HEK293T (cell line): ENCODE measurements at regions not wholly inside any gene's neighbourhood (a gene's known extent, or its start where the extent isn't known, plus 50 kb on each side); places are given as distances from the start of the nearest gene placed in this dataset.

Source experiments
- ARNT ChIP-seq: fragments of 450-650 bp; IDR thresholded peaks from 2 replicates; pipeline ENCODE4 v1.6.1; 2017; ENCODE audit warnings: mild to moderate bottlenecking
- BHLHE40 ChIP-seq: fragments of 450-650 bp; IDR thresholded peaks from 2 replicates; pipeline ENCODE4 v1.6.1; 2016; ENCODE audit warnings: mild to moderate bottlenecking, moderate library complexity, borderline replicate concordance
- CTBP1 ChIP-seq: fragments of 450-650 bp; IDR thresholded peaks from 2 replicates; pipeline ENCODE4 v1.6.1; 2016; ENCODE audit warnings: borderline replicate concordance
- FOXA1 ChIP-seq: fragments of 450-650 bp; IDR thresholded peaks from 2 replicates; pipeline ENCODE4 v1.6.1; 2016; ENCODE audit warnings: mild to moderate bottlenecking
- FOXM1 ChIP-seq: fragments of 450-650 bp; IDR thresholded peaks from 2 replicates; pipeline ENCODE4 v1.6.1; 2017; ENCODE audit warnings: mild to moderate bottlenecking, borderline replicate concordance
- SP1 ChIP-seq: fragments of 450-650 bp; IDR thresholded peaks from 2 replicates; pipeline ENCODE4 v1.6.1; 2017
- ZNF384 ChIP-seq: fragments of 450-650 bp; IDR thresholded peaks from 2 replicates; pipeline ENCODE4 v1.6.1; 2016

DNA sequence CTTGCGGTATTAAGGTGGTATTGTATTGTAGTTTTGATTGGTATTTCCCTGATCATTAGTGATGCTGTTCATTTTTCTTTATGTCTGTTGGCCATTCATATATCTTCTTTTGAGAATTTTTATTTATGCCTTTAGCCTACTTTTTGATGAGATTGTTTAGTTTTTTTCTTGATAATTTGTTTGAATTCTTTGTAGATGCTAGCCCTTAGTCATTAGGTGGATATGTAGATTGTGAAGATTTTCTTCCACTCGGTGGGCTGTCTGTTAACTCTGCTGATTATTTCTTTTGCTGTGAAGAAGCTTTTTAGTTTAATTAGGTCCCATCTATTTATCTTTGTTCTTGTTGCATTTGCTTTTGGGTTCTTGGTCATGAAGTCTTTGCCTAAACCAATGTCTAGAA is 115.4 kb downstream of the VPREB1 start:
- TF ChIP-seq SP1 = no peak
- TF ChIP-seq FOXM1 = no peak
- no peak for TF ChIP-seq CTBP1
- no peak for TF ChIP-seq FOXA1
- TF ChIP-seq ZNF384 = no peak
- TF ChIP-seq BHLHE40 = no peak
- TF ChIP-seq ARNT = no peak
